OCI-LY3 (cell line): ENCODE measurements at regions not wholly inside any gene's neighbourhood (a gene's known extent, or its start where the extent isn't known, plus 50 kb on each side); places are given as distances from the start of the nearest gene placed in this dataset.
A peak's percentile ranks its signal among the peaks of the same experiment; 100 is the strongest.

Source experiments
- H2AFZ ChIP-seq: fragments of 200-600, 300-600 bp; shearing (Covaris generic); 2 replicates; pipeline ENCODE4 v1.6.0; 2014; ENCODE audit warnings: antibody characterized with exemption, low read depth, low read length
- H3K27ac ChIP-seq: fragments of 200-600, 300-600 bp; sonication (generic); 2 replicates; pipeline ENCODE4 v1.5.1; 2014; ENCODE audit warnings: mild to moderate bottlenecking, low read length, moderate library complexity, mixed read lengths
- H3K27me3 ChIP-seq: fragments of 200-600, 300-600 bp; sonication (generic); 2 replicates; pipeline ENCODE4 v1.6.1; 2014; ENCODE audit warnings: low read depth, low read length, mixed read lengths
- H3K36me3 ChIP-seq: fragments of 200-600, 300-600 bp; sonication (generic); replicated peaks from 2 replicates; pipeline ENCODE3; 2014; ENCODE audit warnings: low read depth, low read length, mixed read lengths
- H3K4me1 ChIP-seq: fragments of 300-600, 200-600 bp; sonication (generic); 2 replicates; pipeline ENCODE4 v1.6.1; 2014; ENCODE audit warnings: low read length, mixed read lengths
- H3K4me2 ChIP-seq: fragments of 200-600, 300-600 bp; sonication (generic); 2 replicates; pipeline ENCODE4 v1.6.1; 2014; ENCODE audit warnings: low read length, mixed read lengths
- H3K4me3 ChIP-seq: fragments of 300-600, 200-600 bp; sonication (generic); 2 replicates; pipeline ENCODE4 v1.5.1; 2014; ENCODE audit warnings: antibody characterized with exemption, mild to moderate bottlenecking, low read length, moderate library complexity
- H3K79me2 ChIP-seq: fragments of 300-600, 200-600 bp; shearing (Covaris generic); 2 replicates; pipeline ENCODE4 v1.6.1; 2014; ENCODE audit warnings: mild to moderate bottlenecking, low read length, mixed read lengths
- H3K9ac ChIP-seq: fragments of 300-600, 200-600 bp; shearing (Covaris generic); 2 replicates; pipeline ENCODE4 v1.6.0; 2014; ENCODE audit warnings: mild to moderate bottlenecking, low read length, moderate library complexity
- H3K9me3 ChIP-seq: fragments of 200-600, 300-600 bp; shearing (Covaris generic); 2 replicates; pipeline ENCODE4 v1.6.1; 2014; ENCODE audit warnings: low read length, mixed read lengths; ENCODE audit not compliant: insufficient read depth
- H4K20me1 ChIP-seq: fragments of 200-600, 300-600 bp; sonication (generic); 2 replicates; pipeline ENCODE4 v1.6.1; 2016; ENCODE audit warnings: low read length, mixed read lengths; ENCODE audit not compliant: insufficient read depth
- EZH2phosphoT487 ChIP-seq: fragments of 200-600 bp; shearing (Covaris generic); IDR thresholded peaks from 2 replicates; pipeline ENCODE4 v1.6.1; 2018; ENCODE audit warnings: antibody characterized with exemption, mixed run types, low read depth
- TF ChIP-seq, protein P1 (sequence below): fragments of 200-600, 300-600 bp; sonication (generic); IDR thresholded peaks from 2 replicates; pipeline ENCODE4 v1.5.1; 2014; ENCODE audit warnings: antibody characterized with exemption, low read length, low read depth

GRCh38 chr7:52080493-52080892 lies 763.9 kb upstream of the COBL start:
- no peak for TF ChIP-seq EZH2phosphoT487
- TF ChIP-seq, protein P1, sequence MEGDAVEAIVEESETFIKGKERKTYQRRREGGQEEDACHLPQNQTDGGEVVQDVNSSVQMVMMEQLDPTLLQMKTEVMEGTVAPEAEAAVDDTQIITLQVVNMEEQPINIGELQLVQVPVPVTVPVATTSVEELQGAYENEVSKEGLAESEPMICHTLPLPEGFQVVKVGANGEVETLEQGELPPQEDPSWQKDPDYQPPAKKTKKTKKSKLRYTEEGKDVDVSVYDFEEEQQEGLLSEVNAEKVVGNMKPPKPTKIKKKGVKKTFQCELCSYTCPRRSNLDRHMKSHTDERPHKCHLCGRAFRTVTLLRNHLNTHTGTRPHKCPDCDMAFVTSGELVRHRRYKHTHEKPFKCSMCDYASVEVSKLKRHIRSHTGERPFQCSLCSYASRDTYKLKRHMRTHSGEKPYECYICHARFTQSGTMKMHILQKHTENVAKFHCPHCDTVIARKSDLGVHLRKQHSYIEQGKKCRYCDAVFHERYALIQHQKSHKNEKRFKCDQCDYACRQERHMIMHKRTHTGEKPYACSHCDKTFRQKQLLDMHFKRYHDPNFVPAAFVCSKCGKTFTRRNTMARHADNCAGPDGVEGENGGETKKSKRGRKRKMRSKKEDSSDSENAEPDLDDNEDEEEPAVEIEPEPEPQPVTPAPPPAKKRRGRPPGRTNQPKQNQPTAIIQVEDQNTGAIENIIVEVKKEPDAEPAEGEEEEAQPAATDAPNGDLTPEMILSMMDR, result no peak
- H3K4me3 ChIP-seq, result no peak overlapping the region
- H3K4me2 ChIP-seq, result no peak overlapping the region
- H3K36me3 ChIP-seq, result no peaks in the 10 kb centered on the region
- H3K27me3 ChIP-seq, result no peaks in the 10 kb centered on the region
- peaks cover 8% of the 10 kb centered on the region for H3K4me1 ChIP-seq
- no peaks in the 10 kb centered on the region for H3K9me3 ChIP-seq
- no peak overlapping the region for H3K9ac ChIP-seq
- no peaks in the 10 kb centered on the region for H3K79me2 ChIP-seq
- H2AFZ ChIP-seq, result no peak overlapping the region
- no peak overlapping the region for H3K27ac ChIP-seq
- no peaks in the 10 kb centered on the region for H4K20me1 ChIP-seq

DNA sequence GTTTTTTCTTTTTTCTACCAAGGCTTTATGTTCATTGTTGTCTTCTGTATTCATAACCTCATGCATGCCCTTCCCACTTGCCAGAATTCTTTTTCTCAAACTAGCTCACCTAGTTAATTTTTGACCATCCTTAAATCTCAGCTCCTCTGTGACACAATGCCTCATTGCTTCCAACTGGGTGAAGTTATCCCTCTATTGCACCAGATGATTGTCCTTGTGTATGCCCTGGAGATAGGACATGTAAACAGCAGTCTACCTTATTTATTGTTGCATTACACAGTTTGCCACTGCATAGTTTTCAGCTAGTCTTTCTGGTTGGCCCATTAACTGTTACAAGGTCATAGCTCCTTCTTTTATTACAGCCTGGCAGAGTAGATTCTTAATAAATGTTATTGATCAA lies 763.1 kb upstream of the COBL start:
- no peaks in the 10 kb centered on the region for H3K79me2 ChIP-seq
- no peak overlapping the region for H3K4me2 ChIP-seq
- no peaks in the 10 kb centered on the region for H3K9me3 ChIP-seq

GRCh38 chr7:52077571-52077970 lies 761.0 kb upstream of the COBL start:
- Histone ChIP-seq H3K4me1 (peaks cover 8% of the 10 kb centered on the region), H3K9ac (no peak overlapping the region), H3K27me3 (no peaks in the 10 kb centered on the region), H2AFZ (peak overlapping the region; percentile 30; the same call in 1 of the 2 replicates), H4K20me1 (no peaks in the 10 kb centered on the region), H3K4me3 (no peak overlapping the region), H3K4me2 (0 out of 2 replicates have a peak overlapping the region, but pooled peaks have one; percentile 5), H3K9me3 (no peaks in the 10 kb centered on the region), H3K79me2 (no peaks in the 10 kb centered on the region), H3K36me3 (no peaks in the 10 kb centered on the region), H3K27ac (no peak overlapping the region)
- TF ChIP-seq, protein P1, result no peak
- no peak for TF ChIP-seq EZH2phosphoT487

More for the DNA sequence above, 763.1 kb upstream of the COBL start:
- Histone ChIP-seq H3K4me1 (peaks cover 8% of the 10 kb centered on the region), H2AFZ (no peak overlapping the region), H3K4me3 (no peak overlapping the region), H4K20me1 (no peaks in the 10 kb centered on the region), H3K9ac (no peak overlapping the region), H3K36me3 (no peaks in the 10 kb centered on the region), H3K27ac (no peak overlapping the region), H3K27me3 (no peaks in the 10 kb centered on the region)
- TF ChIP-seq EZH2phosphoT487, result no peak
- TF ChIP-seq, protein P1, result no peak

- no peak overlapping the region for H3K27ac ChIP-seq
- H3K4me2 ChIP-seq, result no peak overlapping the region
- TF ChIP-seq, protein P1, result no peak
- no peak for TF ChIP-seq EZH2phosphoT487
- H3K4me1 ChIP-seq, result peaks cover 8% of the 10 kb centered on the region
- no peaks in the 10 kb centered on the region for H3K79me2 ChIP-seq
- no peak overlapping the region for H3K9ac ChIP-seq
- no peaks in the 10 kb centered on the region for H4K20me1 ChIP-seq
- no peaks in the 10 kb centered on the region for H3K36me3 ChIP-seq
- no peaks in the 10 kb centered on the region for H3K9me3 ChIP-seq
- no peaks in the 10 kb centered on the region for H3K27me3 ChIP-seq
- H3K4me3 ChIP-seq, result no peak overlapping the region
- no peak overlapping the region for H2AFZ ChIP-seq
These were observed 758.3 kb upstream of the COBL start for GRCh38 chr7:52074912-52075311.
